ENCODE measurements at regions not wholly inside any gene's neighbourhood (a gene's known extent, or its start where the extent isn't known, plus 50 kb on each side); places are given as distances from the start of the nearest gene placed in this dataset.

DNA sequence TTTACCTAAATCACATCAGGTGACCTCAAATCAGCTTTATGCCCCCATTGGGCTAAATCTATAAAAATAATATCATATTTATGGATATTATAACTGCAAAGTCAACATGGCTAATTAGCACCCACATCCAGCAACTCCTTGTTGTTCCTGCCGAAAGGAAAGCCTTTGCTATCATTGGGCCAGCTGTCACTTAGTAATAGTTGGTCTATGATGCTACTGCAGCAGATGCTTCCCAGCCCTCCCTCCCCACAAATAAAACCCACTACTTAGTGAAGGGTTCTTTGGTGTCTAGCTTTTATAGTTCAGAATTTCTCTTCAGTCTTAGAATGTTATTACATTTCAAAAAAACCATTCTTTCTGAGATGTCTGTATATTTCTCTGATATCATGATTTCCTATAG lies 116.9 kb upstream of the ENPEP start:
- Histone ChIP-seq H3K4me3 (ENCODE audit: low read length, poor library complexity, severe bottlenecking) (no peak overlapping the region), H3K4me2 (ENCODE audit: low read depth, low read length, poor library complexity, severe bottlenecking) (no peak overlapping the region), H3K4me1 (ENCODE audit: insufficient read depth, low read length, poor library complexity, severe bottlenecking) (peaks cover 26% of the 10 kb centered on the region), H3K9me3 (ENCODE audit: insufficient read depth, low read depth, low read length) (no peaks in the 10 kb centered on the region), H4K20me1 (ENCODE audit: insufficient read depth, low read length, poor library complexity, severe bottlenecking) (no peaks in the 10 kb centered on the region), H3F3A (ENCODE audit: low read depth) (0 out of 2 replicates have a peak, but pooled peaks cover 3% of the 10 kb centered on the region), H3K79me2 (ENCODE audit: insufficient read depth, low read length) (no peaks in the 10 kb centered on the region), H3K9ac (ENCODE audit: low read depth, low read length, poor library complexity, severe bottlenecking) (no peak overlapping the region), H3K36me3 (ENCODE audit: insufficient read depth, low read length) (no peaks in the 10 kb centered on the region), H3K27me3 (ENCODE audit: insufficient read depth, low read length, poor library complexity, severe bottlenecking) (no peaks in the 10 kb centered on the region), H3K9me2 (replicated peaks; ENCODE audit: low read depth, low read length) (no peaks in the 10 kb centered on the region), H2AFZ (ENCODE audit: low read length) (no peak overlapping the region)
- TF ChIP-seq CTCF (conservative IDR thresholded peaks at IDR 0.05; ENCODE audit: low read length) (no peak), EZH2phosphoT487 (IDR thresholded peaks at IDR 0.05; ENCODE audit: borderline replicate concordance) (no peak)

GRCh38 chr4:110357521-110357920 lies 118.4 kb upstream of the ENPEP start:
- Histone ChIP-seq H3K4me3 (ENCODE audit: low read length, poor library complexity, severe bottlenecking) (no peak overlapping the region), H3K9me2 (replicated peaks; ENCODE audit: low read depth, low read length) (no peaks in the 10 kb centered on the region), H3K27me3 (ENCODE audit: insufficient read depth, low read length, poor library complexity, severe bottlenecking) (no peaks in the 10 kb centered on the region), H3F3A (ENCODE audit: low read depth) (0 out of 2 replicates have a peak, but pooled peaks cover 3% of the 10 kb centered on the region), H3K79me2 (ENCODE audit: insufficient read depth, low read length) (no peaks in the 10 kb centered on the region), H4K20me1 (ENCODE audit: insufficient read depth, low read length, poor library complexity, severe bottlenecking) (no peaks in the 10 kb centered on the region), H2AFZ (ENCODE audit: low read length) (no peak overlapping the region), H3K9ac (ENCODE audit: low read depth, low read length, poor library complexity, severe bottlenecking) (no peak overlapping the region), H3K4me1 (ENCODE audit: insufficient read depth, low read length, poor library complexity, severe bottlenecking) (peaks cover 21% of the 10 kb centered on the region), H3K36me3 (ENCODE audit: insufficient read depth, low read length) (no peaks in the 10 kb centered on the region), H3K4me2 (ENCODE audit: low read depth, low read length, poor library complexity, severe bottlenecking) (no peak overlapping the region), H3K9me3 (ENCODE audit: insufficient read depth, low read depth, low read length) (no peaks in the 10 kb centered on the region)
- no peak for TF ChIP-seq CTCF (conservative IDR thresholded peaks at IDR 0.05; ENCODE audit: low read length)
- TF ChIP-seq EZH2phosphoT487 (IDR thresholded peaks at IDR 0.05; ENCODE audit: borderline replicate concordance) = no peak

GRCh38 chr4:110354460-110354859 lies 121.5 kb upstream of the ENPEP start:
- Histone ChIP-seq H3F3A (ENCODE audit: low read depth) (no peaks in the 10 kb centered on the region), H3K9me2 (replicated peaks; ENCODE audit: low read depth, low read length) (no peaks in the 10 kb centered on the region), H3K9me3 (ENCODE audit: insufficient read depth, low read depth, low read length) (no peaks in the 10 kb centered on the region), H3K36me3 (ENCODE audit: insufficient read depth, low read length) (no peaks in the 10 kb centered on the region), H3K4me2 (ENCODE audit: low read depth, low read length, poor library complexity, severe bottlenecking) (no peak overlapping the region), H3K9ac (ENCODE audit: low read depth, low read length, poor library complexity, severe bottlenecking) (no peak overlapping the region), H3K79me2 (ENCODE audit: insufficient read depth, low read length) (no peaks in the 10 kb centered on the region), H3K4me3 (ENCODE audit: low read length, poor library complexity, severe bottlenecking) (no peak overlapping the region), H2AFZ (ENCODE audit: low read length) (no peak overlapping the region), H4K20me1 (ENCODE audit: insufficient read depth, low read length, poor library complexity, severe bottlenecking) (no peaks in the 10 kb centered on the region), H3K4me1 (ENCODE audit: insufficient read depth, low read length, poor library complexity, severe bottlenecking) (peaks cover 5% of the 10 kb centered on the region), H3K27me3 (ENCODE audit: insufficient read depth, low read length, poor library complexity, severe bottlenecking) (no peaks in the 10 kb centered on the region)
- TF ChIP-seq EZH2phosphoT487 (IDR thresholded peaks at IDR 0.05; ENCODE audit: borderline replicate concordance) (no peak), CTCF (conservative IDR thresholded peaks at IDR 0.05; ENCODE audit: low read length) (no peak)
